Body of pancreas (tissue), 4 donors: ENCODE measurements at regions not wholly inside any gene's neighbourhood (a gene's known extent, or its start where the extent isn't known, plus 50 kb on each side); places are given as distances from the start of the nearest gene placed in this dataset.

Experiments used
- CTCF ChIP-seq, 7 experiments: fragments of 450-650 bp in 4 of 7; fragments of 200-600 bp in 3 of 7; sonication (generic) in 3 of 7; IDR thresholded peaks; one replicate each; pipeline ENCODE4 v1.5.1; 2016 to 2019; ENCODE audit warnings: antibody characterized with exemption in 7 of 7
- POLR2A ChIP-seq, 3 donors: fragments of 450-650 bp; IDR thresholded peaks; one replicate each; pipeline ENCODE4 v1.6.1; 2016; ENCODE audit warnings: antibody characterized with exemption in 3 of 3, mild to moderate bottlenecking in 2 of 3

- TF ChIP-seq CTCF (IDR thresholded peaks at IDR 0.05) (no peak), POLR2A (IDR thresholded peaks at IDR 0.05) (no peak)
Measured at GRCh38 chr4:32798471-32799159, 2078.4 kb downstream of the PCDH7 start.
